Breast epithelium (tissue), 3 donors: ENCODE measurements at regions not wholly inside any gene's neighbourhood (a gene's known extent, or its start where the extent isn't known, plus 50 kb on each side); places are given as distances from the start of the nearest gene placed in this dataset.

Source experiments
- POLR2A ChIP-seq: fragments of 450-650 bp; IDR thresholded peaks from one replicate; pipeline ENCODE4 v1.6.1; 2016; ENCODE audit warnings: antibody characterized with exemption, mild to moderate bottlenecking, moderate library complexity
- POLR2AphosphoS5 ChIP-seq, 3 donors: sonication (generic); formaldehyde crosslinking; IDR thresholded peaks; one replicate each; pipeline ENCODE4 v1.6.1; 2017; ENCODE audit warnings: antibody characterized with exemption in 3 of 3
- TF ChIP-seq, protein P1 (sequence below), 3 donors: fragments of 450-650 bp; IDR thresholded peaks; one replicate each; pipeline ENCODE4 v1.5.1; 2016 to 2017; ENCODE audit warnings: antibody characterized with exemption in 3 of 3, mild to moderate bottlenecking in 3 of 3, moderate library complexity in 3 of 3

DNA sequence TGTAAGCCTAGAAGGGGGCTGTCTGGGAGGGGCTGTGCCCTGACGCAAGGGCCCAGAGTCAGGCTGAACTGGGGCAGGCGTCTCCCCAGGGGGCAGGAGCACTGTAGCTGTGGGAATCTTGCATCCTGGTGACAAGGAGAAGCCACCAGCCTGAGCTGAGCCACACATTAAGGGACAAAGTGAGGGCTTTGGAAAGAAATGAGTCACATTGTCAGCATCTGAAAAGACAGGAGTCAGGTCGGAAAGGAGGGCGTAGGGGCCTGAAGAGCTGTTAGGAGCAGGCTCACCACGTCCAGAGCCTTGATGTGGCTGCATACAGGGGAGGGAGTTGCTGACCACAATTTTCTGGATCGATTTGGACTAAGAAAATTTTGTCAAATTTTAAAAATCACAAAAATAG lies 298.6 kb downstream of the CYP26B1 start:
- TF ChIP-seq, protein P1, sequence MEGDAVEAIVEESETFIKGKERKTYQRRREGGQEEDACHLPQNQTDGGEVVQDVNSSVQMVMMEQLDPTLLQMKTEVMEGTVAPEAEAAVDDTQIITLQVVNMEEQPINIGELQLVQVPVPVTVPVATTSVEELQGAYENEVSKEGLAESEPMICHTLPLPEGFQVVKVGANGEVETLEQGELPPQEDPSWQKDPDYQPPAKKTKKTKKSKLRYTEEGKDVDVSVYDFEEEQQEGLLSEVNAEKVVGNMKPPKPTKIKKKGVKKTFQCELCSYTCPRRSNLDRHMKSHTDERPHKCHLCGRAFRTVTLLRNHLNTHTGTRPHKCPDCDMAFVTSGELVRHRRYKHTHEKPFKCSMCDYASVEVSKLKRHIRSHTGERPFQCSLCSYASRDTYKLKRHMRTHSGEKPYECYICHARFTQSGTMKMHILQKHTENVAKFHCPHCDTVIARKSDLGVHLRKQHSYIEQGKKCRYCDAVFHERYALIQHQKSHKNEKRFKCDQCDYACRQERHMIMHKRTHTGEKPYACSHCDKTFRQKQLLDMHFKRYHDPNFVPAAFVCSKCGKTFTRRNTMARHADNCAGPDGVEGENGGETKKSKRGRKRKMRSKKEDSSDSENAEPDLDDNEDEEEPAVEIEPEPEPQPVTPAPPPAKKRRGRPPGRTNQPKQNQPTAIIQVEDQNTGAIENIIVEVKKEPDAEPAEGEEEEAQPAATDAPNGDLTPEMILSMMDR (IDR thresholded peaks at IDR 0.05) = no peak
- TF ChIP-seq POLR2A (no peak), POLR2AphosphoS5 (IDR thresholded peaks at IDR 0.05) (no peak)
